ENCODE measurements at regions not wholly inside any gene's neighbourhood (a gene's known extent, or its start where the extent isn't known, plus 50 kb on each side); places are given as distances from the start of the nearest gene placed in this dataset.
"Not testable (repeated sequence)": the region's sequence is repeated elsewhere in the genome, so short reads cannot be mapped to it uniquely, and the experiment has no call there.

DNA sequence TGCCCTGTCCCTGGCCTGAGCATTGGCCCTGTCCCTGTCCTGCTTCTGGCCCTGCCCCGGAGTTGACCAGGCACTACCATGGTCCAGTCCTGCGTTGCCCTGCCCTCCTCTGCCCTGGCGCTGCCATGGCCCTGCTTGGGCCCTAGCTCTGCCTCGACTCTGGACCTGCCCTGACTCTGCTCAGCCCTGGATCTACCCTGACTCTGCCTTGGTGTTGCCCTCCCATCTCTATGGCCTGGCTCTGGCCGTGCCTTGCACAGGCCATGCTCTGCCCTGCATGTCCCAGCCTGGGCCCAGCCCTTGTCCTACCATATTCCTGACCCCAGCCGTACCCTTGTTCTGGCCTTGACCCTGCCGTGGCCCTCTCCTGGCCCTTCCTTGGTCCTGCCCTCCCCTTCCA, 235.7 kb downstream of the GOLGA6L6 start:
- not testable (repeated sequence) for DNase-seq

DNA sequence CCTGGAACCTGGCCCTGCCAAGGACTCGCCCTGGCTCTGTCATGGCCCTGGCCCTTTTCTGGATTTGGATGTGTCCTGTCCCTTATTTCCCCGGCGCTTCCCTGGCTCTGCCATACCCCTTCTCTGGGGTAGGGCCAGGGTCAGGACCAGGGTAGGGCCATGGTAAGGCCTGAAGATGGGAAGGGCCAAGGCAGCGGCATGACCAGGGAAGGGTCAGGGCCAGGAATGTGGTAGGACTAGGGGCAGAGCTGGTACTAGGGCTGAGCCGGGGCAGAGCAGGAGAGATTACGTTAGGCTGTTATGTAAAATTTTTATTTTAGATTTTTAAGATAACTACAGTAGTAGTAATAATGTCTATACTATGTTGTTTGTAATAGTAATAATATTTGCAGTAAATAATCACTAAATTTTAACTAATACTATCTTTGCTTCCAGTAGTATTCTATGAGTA, 236.6 kb downstream of the GOLGA6L6 start:
- not testable (repeated sequence) for DNase-seq

DNA sequence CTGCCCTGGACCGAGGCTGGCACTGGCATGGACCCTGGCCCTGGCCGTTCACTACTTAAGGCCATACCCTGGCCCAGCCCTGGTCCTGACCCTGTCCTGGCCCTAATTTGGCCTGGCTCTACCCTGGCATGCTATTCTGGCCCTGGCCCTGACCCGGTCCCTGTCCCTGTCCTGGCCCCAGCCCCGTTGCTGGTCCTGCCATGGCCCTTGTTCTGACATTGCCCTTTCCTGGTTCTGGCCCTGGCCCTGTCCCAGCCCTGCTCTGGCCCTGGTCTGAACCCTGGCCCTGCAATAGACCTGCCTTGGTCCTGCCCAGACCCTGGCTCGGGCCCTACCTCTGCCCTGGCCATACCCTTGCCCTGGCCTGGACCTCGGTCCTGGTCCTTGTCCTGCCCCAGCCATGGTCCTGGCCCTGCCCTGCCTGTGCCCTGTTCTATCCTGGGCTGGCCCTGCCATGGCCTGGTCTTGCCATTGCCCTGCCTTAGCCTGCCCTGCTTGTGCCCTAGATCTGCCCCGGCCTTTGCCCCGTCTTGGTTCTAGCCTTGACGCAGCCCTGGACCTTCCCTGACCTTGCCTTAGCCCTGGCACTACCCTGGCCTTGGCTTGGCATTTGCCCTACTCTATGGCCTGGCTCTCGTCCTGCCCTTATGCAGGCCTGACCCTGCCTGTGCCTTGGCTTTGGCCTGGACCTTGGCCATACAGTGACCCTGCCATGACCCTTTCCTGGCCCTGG, 237.2 kb downstream of the GOLGA6L6 start:
- not testable (repeated sequence) for DNase-seq

DNA sequence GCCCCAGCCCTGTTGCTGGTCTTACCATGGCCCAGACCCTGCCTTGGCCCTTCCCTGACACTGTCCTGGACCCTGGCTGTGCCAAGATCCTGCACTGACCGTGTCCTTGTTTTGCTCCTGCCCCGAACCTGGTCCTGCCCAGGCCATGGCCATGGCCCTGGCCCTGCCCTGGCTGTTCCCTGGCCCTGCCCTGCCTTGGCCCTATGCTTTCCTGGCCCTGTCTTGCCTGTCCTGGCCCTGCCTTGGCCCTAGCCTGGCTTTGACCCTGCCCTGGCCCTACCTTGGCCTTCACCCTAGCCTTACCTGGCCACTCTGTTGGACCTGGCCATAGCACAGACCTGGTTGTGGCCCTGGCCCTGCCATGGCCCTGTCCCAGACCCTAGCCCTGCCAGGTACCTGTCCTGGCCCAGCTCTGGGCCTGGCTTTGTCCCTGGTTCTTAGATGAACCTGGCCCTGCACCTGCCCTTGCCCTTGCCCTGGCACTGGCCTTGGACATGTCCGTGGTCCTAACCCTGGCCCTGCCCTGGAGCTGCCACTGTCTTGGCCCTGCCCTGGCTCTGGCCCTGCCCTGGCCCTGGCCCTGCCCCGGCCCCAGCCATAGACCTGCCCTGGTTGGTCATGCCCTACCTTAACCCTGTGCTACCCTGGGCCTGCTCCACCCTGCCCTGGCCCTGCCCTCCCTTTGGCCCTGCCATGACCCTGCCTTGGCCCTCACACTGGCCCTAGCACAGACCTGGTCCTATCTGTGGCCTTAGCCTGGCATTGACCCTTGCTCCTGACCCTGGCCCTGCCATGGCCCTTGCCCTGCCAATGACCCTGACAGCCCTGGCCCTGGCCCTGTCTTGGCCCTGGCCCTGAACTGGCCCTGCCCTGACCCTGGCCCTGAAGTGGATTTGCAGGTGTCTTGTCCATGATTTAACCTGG, 238.1 kb downstream of the GOLGA6L6 start:
- not testable (repeated sequence) for DNase-seq

DNA sequence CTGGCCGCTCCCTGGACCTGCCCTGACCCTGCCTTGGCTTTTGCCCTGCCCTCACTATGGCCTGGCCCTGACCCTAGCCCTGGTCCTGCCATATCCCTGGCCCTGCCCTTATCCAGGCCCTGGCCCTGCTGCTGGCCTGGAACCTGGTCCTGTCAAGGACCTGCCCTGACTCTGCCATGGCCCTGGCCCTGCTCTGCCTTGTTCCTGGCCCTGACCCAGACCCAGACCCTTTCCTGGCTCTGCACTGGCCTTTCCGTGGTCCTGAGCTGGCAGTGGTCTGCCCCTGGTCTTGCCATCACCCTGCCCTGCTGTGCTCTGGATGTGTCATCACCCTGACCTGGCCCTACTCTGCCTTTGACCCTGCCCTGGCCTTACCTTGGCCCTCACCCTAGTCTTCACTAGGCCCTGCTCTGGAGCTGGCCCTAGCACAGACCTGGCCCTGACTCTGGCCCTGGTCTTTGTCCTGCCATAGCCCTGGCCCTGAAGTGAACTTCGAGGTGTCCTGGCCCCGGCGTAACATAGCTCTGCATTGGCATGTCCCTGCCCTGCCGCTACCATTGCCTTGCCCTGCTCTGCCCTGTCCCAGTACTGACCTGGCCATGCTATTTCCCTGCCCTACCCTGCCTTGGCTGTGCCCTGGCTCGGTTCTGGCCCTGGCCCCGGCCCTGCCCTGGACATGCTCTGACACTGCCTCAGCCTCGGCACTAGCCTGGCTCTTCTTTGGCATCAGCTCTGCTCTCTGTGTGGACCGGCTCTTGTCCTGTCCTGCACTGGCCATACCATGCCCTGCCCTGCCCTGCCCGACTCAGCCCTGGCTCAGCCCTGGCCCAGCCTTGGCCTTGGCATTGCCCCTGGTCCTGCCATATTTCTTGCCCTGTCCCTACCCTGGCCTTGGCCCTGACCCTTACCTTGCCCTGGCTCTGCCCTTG, 239.2 kb downstream of the GOLGA6L6 start:
- not testable (repeated sequence) for DNase-seq

DNA sequence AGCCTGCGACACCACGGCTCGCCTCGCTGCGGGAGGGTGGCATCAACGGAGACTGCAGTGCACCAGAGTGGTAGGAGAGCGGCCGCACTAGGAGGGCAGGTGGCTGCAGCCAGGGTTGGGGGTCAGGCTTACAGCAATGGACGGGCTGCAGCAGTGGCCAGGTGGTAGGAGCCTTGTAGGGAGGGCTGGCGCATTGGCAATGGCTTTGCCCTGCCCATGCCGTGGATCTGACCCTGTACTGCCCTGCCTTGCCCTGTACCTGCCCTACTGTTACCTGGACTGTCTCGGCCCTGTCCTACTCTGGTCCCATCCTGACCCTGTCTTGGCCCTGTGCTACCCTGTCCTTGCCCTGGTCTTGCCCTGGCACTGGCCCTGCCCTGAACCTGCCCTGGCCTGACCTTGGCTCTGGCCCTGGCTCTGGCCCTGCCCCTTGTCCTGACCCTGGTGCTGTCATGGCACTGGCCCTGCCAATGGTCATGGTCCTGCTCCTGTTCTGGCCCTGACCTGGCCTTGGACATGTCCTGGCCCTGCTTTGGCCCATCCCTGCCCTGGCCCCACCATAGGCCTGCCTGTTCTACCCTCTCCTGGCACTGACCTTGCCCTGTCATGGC, 240.0 kb downstream of the GOLGA6L6 start:
- not testable (repeated sequence) for DNase-seq

DNA sequence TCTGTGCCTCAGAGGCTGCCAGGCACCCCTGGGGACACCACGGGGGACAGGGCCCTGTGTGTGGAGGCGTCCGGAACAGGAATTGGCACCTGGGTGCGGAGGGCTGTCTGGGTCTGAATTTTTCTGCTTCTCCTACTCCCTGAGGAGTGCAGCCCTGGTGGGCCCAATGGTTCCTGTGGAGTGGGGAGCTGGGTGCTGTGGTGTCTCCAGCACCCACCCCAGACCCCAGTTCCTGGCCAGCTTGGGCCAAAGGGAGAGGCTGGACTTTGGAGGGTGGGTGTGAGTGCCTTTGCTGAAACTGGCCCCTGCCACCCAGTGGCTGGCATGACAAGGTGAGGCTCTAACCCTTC, 240.6 kb downstream of the GOLGA6L6 start:
- DNase-seq, result not testable (repeated sequence)

DNA sequence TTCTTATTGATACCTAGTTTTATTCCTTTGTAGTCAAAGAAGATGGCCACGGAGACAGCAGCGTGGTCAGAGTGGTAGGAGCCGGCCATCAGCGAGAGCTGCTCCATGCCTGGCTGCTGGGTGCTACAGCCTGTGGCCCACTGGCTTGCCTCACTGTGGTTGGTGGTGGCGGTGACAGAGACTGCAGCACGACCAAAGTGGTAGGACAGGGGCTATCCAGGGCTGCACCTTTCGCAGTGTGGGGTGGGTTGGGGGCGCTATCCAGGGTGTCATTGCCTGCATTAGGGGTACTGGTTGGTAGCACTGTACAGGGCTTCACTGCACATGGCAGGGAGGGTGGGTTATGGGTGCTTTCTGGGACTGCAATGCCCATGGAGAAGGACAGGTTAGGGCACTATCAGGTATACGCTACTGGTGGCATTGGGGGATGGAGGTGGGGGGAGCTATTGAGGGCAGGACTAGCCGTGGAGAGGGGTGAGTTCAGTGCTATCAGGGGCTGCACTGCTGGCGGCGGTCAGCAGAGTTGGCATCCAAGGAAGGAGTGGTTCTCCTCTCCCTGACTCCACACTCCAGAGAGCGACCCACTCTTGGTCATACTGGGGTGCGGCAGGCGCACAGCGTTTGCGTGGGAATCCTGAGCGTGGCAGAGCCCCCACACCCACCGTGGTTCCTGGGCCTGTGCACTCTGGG, 241.1 kb downstream of the GOLGA6L6 start:
- DNase-seq, result not testable (repeated sequence)

DNA sequence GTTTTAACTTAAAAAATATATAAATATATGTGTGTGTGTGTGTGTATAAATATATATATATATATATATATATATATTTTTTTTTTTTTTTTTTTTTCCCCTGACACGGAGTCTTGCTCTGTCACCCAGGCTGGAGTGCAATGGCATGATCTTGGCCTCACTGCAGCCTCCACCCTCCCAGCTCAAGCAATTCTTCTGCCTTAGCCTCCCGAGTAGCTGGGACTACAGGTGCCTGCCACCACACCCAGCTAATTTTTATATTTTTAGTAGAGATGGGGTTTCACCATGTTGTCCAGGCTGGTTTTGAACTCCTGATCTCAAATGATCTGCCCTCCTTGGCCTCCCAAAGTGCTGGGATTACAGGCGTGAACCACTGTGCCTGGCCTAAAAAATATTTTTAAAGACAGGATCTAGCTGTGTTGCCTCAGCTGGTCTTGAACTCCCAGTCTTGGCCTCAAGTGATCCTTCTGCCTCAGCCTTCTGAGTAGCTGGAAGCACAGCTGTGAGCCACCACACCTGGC, 243.9 kb downstream of the GOLGA6L6 start:
- not testable (repeated sequence) for DNase-seq

DNA sequence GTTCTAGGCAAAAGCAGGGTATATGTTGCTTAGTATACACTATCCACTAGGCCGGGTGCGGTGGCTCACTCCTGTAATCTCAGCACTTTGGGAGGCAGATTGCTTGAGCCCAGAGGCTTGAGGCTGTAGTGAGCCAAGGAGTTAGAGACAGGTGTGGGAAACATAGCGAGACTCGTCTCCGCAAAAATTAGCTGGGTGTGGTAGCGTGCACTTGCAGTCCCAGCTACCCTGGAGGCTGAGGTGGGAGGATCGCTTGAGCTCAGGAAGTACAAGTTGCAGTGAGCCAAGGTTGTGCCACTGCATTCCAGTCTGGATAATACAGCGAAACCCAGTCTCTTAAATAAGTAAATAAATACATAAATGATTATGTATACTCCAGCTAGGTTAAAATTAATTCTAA, 245.3 kb downstream of the GOLGA6L6 start:
- not testable (repeated sequence) for DNase-seq

DNA sequence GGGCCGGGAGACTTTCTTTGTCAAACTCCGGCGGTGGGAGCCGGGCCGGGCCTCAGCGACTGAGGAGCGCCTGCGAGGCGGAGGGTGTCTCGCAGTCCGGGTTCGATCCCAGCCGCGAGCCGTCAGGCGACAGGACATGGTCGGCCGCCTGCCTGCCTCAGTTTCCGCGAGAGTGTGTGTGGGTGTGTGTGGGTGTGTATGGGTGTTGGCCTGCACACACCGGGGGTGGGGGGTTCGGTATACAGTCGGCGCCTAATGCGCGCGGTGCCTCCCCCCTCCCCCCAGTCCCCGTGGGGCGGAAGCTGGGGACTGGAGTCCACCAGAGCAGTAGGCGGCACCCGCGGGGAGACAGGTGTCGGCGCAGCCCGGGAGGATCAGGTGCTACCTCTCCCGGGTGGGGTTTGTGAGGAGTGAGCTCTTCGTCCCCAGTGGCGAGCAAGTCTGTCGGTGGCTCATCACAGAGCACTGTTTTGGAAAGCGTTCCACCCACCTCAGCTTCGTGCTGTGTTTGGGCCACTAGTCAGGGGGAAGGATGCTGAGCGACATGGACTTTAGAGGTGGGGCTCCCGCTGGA, 246.3 kb downstream of the GOLGA6L6 start:
- DNase-seq, result no peak

DNA sequence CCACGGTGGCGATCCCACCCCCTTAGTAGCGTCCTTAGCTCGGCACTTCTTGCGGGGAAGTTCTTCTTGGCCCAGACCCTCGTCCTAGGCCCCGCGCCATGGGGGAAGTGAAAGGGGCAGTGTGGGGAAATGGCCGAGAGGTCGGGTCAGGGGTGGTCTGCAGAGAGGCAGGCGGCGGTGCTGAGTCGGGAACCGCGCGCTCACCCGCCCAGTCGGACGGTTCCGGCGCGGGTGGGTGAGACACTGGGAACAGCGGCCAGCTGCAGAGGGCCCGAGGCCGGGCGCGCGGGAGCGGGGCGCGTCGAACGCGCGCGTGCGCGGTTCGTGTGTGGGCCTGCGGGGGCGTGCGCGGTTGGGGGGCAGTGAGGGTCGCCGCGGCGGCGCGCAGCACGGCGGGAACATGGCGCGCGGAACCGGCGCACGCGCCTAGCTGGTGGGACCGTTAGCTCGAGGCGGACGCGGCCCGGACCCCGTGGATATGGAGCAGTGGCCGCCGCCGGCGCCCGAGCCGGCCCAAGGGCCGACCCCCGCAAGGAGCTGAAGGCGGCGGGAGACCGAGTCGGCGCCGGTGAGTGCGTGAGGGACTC, 246.9 kb downstream of the GOLGA6L6 start:
- DNase-seq, result no peak

DNA sequence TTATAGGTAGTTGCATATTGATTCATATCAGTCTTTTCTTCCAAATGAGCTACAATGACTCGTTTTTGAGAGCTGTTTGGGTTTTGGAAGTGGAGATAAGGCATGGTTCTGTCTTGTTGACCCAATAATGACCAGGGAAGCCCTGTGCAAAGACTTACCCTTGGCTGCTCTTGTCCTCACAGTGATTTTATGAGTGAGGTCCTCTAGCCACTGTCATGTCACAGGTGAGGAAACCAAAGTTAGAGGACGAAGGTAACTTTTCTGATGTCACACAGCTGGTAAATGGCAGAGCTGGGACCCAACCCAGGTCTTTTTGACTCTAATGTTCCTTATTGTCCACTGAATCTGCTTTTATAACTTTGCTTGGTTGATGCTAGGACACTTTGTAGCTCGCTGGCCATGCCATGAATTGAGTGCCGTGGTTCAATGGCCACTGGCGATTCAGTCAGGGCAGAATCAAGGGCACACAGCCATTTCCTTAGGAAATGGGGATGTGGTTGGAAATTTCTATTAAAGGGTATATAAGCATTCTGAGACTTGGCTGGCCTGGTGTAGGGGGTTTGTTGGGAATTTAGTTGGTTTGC, 249.1 kb downstream of the GOLGA6L6 start:
- not testable (repeated sequence) for DNase-seq

DNA sequence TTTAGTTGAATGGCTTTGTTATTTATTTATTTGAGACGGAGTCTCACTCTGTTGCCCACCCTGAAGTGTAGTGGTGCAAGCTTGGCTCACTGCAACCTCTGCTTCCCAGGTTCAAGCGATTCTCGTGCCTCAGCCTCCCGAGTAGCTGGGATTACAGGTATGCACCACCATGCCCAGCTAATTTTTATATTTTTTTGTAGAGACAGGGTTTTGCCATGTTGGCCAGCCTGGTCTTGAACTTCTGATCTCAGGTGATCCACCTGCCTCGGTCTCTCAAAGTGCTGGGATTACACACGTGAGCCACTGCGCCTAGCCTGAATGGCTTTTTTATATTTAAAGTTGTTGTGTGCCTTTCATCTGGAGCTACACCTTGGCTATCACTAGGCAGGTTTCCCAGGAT, 250.0 kb downstream of the GOLGA6L6 start:
- not testable (repeated sequence) for DNase-seq

DNA sequence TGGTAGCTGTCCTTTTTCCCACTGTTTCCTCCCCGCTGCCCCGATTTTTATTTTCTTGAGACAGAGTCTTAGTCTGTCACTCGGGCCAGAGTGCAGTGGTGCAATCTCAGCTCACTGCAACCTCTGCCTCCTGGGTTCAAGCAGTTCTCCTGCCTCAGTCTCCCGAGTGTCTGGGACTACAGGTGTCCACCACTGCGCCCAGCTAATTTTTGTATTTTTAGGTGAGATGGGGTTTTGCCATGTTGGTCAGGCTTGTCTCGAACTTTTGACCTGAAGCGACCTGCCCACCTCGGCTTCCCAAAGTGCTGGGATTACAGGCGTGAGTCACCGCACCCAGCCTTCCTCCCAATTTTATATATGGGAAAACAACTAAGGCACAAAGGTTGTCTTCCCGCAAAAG, 251.0 kb downstream of the GOLGA6L6 start:
- not testable (repeated sequence) for DNase-seq

DNA sequence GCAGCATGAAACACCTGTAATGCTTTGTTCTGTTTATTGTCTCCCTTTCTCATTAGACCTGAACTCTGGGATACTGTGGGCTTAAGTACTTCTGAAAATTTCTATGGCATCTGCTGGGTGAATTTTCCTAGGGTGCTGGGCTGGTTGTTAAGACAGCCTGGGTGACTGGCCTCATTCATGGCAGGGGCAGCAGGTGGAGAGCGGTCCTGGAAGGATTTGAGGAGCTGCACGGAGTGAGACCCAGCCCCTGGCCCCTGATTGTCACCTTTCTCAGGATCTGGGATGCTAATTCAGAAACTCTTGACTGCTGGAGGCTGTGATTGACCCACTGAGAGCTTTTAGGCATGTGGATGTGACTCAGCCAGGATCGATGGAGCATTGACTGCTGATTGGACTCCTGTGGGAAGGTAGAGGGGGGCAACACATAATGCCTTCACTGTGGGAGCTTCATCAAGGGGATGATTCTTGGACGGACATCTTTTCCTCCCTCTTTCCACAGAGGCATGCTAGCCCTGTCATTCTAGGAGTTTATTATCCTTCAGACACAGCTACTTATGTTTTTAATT, 252.0 kb downstream of the GOLGA6L6 start:
- DNase-seq, result not testable (repeated sequence)

DNA sequence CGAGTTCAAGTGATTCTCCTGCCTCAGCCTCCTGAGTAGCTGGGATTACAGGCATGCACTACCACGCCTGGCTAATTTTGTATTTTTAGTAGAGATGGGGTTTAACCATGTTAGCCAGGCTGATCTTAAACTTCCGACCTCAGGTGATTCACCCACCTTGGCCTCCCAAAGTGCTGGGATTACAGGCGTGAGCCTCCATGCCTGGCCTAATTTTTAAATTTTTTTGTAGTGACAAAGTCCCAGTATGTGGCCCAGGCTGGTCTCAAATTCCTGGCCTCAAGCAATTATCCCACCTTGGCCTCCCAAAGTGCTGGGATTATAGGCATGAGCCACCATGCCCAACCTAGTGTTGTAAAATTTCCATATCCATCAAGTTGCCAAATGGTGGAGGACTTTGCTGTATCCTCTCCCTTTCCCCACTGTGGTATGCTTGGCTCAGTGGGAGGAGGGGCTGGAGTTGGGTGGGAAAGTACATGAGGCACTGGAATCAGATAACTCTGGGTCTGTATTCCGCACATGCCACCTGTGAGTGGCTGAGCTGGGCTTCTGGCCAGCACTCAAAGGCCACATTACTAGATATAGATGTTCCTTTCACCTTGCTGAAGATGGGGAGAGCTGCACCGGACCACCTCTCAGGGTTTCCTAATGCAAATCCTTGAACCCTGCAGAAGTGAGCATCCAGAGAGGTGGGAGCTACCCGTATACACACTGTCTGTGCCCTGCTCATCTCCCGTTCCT, 252.6 kb downstream of the GOLGA6L6 start:
- DNase-seq, result not testable (repeated sequence)

DNA sequence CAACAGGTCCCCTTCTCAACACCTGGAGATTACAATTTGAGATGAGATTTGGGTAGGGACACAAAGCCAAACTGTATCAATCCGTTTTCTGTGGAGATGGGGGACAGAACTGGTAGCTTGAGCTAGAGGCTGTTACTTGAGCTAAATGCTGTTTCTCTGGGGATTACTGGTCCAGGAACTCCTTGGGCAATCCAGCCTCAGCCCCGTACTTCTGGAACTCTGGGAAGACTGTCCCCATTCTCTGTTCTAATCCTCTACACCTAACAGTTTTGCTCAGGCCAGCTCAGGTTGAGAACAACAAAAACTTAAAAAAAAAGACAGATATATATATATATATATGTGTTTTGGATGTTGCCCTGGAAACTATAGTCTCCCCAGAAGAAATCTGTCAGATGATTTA, 255.0 kb downstream of the GOLGA6L6 start:
- DNase-seq, result not testable (repeated sequence)

DNA sequence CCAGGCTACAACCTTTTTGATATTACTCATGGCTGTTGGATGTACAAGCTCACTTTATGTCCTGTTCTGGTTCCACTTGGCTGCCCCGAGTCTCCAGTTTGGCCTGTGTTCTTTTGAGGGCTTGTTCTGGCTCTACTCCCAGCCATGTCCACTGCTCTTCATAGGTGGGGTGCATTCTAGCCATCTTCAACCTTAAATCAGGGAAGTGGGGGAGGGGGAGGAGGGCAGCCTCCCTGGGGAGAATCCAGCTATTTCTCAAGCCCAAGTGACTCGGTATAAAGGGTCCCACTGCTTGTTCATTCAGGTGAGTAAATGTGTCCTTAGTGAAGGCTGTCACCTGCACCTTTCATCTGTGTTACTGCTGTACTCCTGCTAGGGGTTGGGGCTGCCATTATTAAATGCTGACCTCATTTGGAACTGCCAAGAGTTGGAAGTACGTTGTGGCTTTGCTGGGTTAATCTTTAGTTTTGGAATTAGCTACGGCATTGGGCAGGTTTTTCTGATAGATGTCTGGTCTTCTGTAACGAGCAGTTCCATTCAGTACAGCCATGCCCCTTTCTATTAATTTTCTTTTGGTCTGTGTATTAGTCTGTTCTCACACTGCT, 255.8 kb downstream of the GOLGA6L6 start:
- DNase-seq, result not testable (repeated sequence)
